Brain pericyte (primary cell): ENCODE measurements at regions not wholly inside any gene's neighbourhood (a gene's known extent, or its start where the extent isn't known, plus 50 kb on each side); places are given as distances from the start of the nearest gene placed in this dataset.
"Not testable (repeated sequence)": the region's sequence is repeated elsewhere in the genome, so short reads cannot be mapped to it uniquely, and the experiment has no call there.

Source experiments
- DNase-seq: peaks from one replicate; pipeline ENCODE4 v3.0.0-alpha.2; 2012; ENCODE audit warnings: low read depth, low spot score

GRCh38 chr1:232579958-232580941 lies 49.7 kb downstream of the SIPA1L2 start:
- no peak for DNase-seq

- no peak for DNase-seq
Measured at GRCh38 chr1:232579466-232579865, 50.5 kb downstream of the SIPA1L2 start.

- DNase-seq: no peak
Measured at GRCh38 chr1:232578651-232579195, 51.2 kb downstream of the SIPA1L2 start.

- no peak for DNase-seq
Measured at GRCh38 chr1:232577772-232578171, 52.2 kb downstream of the SIPA1L2 start.

- DNase-seq: no peak
Measured at GRCh38 chr1:232576537-232576936, 53.4 kb downstream of the SIPA1L2 start.

- no peak for DNase-seq
Measured at GRCh38 chr1:232575763-232576040, 54.2 kb downstream of the SIPA1L2 start.

- DNase-seq: no peak
Measured at GRCh38 chr1:232574889-232575762, 54.8 kb downstream of the SIPA1L2 start.

DNA sequence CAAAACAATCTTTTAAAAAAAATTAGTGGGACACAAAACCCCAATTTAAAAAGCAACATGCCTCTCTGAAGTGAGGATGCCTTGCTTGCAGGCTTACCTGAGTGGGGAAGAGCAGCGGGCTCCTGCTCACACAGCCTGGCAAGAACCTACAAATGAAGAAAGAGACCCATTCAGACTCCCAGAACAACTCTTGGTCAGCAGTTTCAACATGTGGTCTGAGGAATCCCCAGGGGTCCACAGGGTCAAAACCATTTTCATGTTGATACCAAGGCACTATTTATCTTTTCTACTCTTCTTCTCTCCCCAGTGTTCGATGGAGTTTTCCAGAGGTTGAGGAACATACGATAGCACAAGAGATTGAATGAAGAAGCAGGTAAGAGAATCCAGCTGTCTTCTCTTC lies 55.9 kb downstream of the SIPA1L2 start:
- no peak for DNase-seq

GRCh38 chr1:232571523-232571922 lies 58.4 kb downstream of the SIPA1L2 start:
- DNase-seq: no peak

DNA sequence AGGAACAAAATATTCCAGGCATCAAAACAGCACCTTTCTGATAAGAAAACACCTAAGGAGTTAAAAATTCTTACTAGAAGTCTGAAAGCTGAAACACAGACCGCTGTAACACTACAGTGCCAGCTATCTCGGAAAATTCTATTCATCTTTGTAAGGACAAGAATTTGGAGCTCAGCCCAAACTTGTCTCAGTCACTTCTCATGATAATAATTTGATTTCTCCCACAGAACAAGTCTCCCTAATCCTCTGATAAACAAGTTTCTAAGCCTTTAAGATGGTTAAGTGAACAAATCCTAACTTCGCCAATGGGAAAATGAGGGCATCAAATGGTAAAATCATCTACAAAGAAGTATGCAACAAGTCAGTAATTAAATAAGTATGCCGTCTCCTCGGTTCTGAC lies 59.9 kb downstream of the SIPA1L2 start:
- no peak for DNase-seq

- DNase-seq: not testable (repeated sequence)
Measured at GRCh38 chr1:232569554-232569921, 60.4 kb downstream of the SIPA1L2 start.

DNA sequence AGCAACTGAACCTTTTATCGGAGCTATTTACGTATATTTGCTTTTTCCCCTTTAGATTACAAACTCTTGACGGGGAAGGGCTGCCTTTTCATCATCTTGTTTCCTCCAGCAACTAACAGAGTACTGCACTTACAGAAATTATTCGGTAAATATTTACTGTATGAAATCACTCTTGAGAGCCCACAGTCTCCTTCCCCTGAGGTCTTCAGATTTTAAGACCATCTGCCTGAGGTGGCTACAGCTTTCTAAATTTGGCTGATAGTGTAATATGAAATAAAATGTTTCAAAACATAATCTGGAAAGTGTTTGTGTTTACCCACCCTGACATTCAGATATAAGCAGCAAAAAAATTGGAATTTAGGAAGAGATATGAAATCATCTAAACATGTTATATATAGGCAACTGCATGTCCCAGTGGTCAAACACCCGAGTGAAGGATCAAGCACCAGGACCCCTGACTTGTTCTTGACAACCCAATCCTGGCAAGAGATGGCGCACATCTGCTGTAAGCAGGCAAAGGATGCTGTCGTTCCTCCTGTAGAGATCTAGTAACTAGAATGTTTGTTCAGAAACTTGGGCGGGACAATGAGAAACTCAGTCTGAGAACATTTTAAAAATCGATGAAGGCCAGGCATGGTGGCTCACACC lies 60.9 kb downstream of the SIPA1L2 start:
- no peak for DNase-seq

DNA sequence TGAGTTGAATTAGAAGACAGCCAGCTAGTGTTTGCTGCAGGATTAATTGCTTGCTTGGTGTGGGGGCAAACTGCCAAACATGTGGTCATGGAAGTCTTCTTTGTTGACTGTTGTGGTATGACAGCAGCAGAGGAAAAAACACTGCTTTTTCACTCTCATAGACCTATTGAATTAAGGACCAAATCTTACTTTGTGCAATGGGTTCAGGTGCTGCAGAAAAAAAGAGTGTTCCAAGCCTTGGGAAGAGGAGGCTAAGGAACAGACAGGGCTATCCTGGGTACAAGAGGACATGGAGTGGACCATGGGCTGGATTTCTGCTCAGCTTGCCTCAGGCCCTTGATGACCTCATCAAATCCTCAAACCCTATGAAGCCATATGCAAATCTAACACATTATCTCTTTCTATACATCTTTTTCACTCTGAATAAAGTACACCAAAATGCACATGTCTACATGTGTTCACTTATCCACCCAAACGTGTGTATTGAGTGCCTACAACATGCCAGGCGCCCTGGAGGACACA lies 61.5 kb downstream of the SIPA1L2 start:
- no peak for DNase-seq

- DNase-seq: no peak
Measured at GRCh38 chr1:232566093-232566492, 63.8 kb downstream of the SIPA1L2 start.

DNA sequence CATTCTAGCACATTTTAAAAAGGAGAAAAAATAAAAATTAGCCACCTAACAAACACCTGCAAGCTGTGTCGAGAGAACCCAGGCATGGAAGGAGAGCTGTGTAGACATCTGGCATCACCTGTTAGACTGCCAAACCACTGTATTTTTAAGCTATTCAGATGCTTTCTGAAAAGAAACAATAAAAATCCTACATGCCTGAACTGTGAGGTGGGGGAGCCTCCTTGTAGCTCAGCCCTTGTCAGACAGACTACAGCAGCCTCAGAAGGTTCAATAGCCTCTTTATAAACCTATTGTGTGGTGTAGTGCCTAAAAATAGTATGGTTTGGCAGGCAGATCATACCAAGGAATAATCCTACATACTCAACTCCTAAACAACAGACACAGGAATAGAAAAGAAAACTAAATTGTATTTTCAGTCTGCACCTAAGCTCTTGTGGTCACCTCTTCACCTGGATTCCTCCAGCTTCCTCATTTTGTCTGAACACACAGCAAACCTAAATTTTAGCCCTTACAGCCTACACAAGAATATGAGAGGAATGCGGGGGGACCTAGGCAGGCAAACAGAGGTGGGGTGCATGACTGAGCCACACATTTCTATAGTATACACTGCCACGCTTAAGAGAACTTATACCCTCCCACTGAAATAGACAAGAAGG lies 67.0 kb downstream of the SIPA1L2 start:
- DNase-seq: no peak

DNA sequence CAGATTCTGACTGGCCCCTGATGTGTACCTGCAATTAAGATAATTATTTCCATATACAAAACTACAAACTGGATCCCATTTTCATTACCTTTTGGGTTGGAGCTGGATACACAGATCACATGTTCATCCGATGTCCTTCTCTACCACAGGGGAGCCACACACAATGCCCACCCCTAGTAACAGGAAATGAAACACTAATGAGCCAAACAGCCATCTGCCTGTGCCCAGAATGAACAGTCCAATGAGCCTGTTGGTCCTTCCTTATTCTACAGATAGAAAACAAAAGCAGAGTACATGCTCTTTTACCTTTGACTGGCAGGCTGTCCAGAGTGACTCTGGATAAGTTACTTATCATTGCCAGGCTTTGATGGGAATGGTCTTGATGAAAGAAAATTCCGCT lies 68.6 kb downstream of the SIPA1L2 start:
- no peak for DNase-seq

- DNase-seq: no peak
Measured at GRCh38 chr1:232560940-232561339, 69.0 kb downstream of the SIPA1L2 start.

- DNase-seq: no peak
Measured at GRCh38 chr1:232558954-232559353, 71.0 kb downstream of the SIPA1L2 start.

GRCh38 chr1:232557502-232558191 lies 72.3 kb downstream of the SIPA1L2 start:
- DNase-seq: no peak

GRCh38 chr1:232557096-232557495 lies 72.8 kb downstream of the SIPA1L2 start:
- no peak for DNase-seq

DNA sequence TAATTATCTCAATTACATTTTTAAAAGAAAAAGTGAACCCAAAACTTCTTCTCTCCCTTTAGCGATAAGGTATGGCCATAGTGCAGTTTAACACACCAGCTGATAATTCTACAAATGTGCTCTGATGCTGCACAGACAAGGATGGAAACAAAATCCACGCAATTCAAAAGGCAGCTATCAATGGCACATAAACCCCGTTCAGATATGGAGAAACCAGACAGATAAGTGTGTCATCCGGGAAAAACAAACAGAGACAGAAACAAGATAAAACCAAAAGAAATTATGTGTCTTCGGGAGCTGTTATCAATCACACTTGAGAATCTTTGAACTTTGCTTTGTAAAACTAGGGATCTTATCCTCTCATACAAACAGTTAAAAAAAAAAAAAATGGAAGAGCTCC lies 73.6 kb downstream of the SIPA1L2 start:
- no peak for DNase-seq
